Activated effector memory CD4-positive, alpha-beta T cell treated with Interleukin-2 at 50 U/mL for 16 hours (primary cell): ENCODE measurements at regions not wholly inside any gene's neighbourhood (a gene's known extent, or its start where the extent isn't known, plus 50 kb on each side); places are given as distances from the start of the nearest gene placed in this dataset.
"Not testable (repeated sequence)": the region's sequence is repeated elsewhere in the genome, so short reads cannot be mapped to it uniquely, and the experiment has no call there.

Experiments used
- DNase-seq: peaks from one replicate; pipeline ENCODE4 v3.0.0-alpha.2; 2020

DNA sequence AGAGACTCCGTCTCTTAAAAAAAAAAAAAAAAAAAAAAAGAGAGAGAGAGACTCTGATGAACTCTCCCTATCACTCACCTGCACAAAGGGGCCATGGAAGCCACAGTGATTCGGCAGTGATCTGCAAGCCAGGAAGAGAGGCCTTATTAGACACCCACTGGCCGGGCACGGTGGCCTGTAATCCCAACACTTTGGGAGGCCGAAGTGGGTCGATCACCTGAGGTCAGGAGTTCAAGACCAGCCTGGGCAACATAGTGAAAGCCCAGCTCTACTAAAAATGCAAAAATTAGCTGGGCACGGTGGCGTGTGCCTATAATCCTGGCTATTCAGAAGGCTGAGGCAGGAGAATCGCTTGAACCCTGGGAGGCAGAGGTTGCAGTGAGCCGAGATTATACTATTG is 198.5 kb upstream of the WSCD1 start:
- DNase-seq, result no peak

DNA sequence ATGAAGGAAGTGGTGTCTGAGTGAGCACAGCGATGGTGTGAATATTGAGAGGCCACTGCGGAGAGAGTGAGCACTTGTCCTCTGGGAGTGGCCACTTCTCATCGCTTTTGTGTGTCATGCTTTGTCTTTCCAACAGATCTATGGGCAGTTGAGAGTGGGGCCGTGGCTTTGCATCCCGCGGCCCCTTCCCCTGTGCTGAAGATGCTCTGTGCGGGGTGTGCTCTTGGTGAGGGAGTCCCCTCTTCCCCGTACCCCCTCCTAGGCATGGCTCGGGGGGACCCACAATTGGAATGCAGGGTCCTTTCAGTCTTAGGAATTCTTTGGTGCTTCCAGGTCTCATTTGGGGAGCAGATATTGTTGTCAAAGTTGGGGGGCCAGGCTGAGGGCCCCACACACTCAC is 197.3 kb upstream of the WSCD1 start:
- DNase-seq, result no peak

DNA sequence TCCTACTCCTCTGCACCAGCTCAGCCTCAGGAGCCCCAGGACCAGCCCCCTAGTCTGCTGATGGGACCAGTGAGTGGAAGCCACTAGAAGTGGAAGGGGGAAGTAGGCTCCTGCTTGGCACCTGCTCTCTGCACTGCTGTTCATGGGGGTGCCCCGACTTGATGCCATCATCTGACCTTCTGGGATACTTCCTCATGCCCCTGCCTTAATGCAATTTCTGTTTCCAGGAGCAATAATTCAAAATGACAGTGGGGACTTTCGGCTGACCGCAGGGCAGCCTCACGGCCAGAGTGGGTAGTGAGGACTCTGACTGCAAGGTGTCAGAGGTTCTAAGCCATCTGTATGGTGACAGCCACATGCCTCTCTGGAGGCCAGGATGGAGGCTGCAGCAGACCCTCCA is 196.4 kb upstream of the WSCD1 start:
- DNase-seq, result no peak

DNA sequence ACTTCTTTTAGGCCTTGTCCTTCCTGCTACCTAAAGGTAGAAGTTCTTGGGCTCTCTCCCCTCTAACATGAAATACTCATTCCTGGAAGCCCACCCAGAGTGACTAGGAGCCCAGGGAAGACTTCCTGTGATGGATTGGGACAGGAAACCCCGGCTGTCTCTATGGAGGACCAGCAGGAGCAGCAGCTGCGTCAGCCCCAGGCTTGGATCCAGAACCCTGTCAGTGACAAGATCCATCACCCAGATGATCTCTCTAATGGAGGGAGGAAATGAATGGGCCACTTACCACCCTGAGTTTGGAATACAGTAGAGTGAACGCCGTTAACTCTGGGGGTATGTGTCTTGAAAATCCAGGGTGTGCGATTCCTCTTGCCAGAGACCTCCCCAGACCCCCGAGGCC is 195.7 kb upstream of the WSCD1 start:
- no peak for DNase-seq

DNA sequence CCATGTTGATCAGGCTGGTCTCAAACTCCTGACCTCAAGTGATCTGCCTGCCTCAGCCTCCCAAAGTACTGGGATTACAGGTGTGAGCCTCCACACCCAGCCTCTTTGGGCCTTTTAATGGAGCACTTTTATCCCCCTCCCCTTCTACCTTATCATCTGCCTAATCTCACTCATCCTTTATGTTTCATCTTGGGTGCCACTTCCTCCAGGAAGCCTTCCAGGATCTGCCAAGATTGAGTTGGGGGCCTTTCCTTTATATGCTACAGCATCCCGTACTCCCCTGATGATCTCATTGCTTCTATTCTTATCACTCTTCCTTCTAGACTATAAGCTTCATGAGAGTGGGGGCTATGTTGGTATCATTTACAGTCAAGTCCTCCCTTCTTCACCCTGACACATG is 192.8 kb upstream of the WSCD1 start:
- DNase-seq, result no peak

DNA sequence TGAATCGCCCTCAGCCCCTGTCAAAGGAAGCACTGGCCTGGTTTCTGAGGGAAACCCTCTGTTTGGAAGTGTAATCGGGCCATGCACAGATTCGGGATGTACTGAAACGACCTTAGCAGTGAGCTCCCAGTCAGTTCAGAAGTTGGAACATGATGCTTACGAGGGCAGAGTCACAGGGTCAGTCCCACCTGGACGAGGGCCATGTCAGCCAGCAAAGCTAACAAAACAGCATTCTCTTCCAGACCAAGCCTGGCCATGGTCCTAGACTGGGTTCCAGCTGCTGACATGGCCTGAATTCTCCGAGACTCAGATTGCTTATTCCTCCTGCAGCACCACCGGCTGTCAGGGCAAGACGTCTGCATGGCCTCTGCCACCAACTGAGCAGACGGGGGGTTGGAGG is 192.2 kb upstream of the WSCD1 start:
- no peak for DNase-seq

DNA sequence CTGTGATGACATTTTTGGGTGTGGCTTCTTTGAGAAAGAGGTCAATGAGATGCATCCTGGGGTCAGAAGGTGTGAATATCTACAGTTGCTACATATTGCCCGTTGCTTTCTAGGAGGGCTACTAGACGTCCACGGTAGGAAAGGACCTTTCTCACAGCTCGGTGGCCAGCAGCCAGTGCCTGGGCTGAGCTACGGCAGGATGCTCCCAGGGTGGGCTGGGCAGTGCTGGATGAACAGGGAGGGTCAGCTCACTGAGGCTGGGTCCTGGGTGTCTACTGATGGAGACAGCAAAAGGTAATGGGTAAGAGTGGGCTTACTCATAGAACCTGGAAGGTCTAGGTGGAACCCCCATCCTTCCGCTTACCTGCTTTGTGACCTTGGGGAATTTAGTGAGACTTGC is 188.3 kb upstream of the WSCD1 start:
- DNase-seq, result no peak

DNA sequence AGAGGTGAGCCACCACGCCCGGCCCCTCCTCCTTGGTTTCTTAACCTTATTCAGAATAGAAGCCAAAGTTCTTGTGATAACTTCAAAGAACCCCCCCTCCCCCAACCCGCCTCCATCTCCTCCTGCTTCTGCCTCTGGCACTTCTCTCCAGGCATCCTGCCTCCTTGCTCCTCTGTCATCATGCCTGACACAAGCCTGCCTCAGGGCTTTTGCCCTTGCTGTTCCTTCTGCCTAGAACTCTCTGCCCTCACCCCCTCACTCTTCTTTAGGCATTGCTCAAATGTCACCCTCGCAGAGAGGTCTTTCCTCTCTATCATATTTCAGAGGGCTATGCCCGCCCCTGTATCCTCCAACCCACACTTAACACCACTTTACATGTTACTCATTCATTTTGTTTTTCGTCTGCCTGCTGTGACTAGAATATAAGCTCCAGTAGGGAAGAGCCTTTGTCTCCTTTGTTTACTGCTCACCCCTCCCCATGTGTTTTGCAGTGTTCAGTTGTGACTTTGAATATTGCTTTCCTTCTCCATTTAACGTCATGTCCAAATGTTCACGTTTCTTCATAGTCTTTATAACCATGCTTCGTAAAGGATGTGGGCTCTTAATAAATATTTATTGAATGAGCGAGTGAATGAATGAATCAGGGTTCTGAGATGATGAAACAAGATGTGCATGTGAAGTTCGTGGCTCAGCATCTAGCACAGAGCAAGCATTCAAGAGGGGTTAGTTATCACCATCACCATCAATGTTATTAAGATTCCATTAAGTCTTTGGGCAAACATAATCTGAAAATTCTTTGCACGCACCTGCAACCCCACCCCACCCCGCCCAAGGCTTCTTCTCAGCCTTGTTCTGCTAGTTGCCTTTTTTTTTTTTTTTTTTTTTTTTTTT is 186.2 kb upstream of the WSCD1 start:
- no peak for DNase-seq

DNA sequence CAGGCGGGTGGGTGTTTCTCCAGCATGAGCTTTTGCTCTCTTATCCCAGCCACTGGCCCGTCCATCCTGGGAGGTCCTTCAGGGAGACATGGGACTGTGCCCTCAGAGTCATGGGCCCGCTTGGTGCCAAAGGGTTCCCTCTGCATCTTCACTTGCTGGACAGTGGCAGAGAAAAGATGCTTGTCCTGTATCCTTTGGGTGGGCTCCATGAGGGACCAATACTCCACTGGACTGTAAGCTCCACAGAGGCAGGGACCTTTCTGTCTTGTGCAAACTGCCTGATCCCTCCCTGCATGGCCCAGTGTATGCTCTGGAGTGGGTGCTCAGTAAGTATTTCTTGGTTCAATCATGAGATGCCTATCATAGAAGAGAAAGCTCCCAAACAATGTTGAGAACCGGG is 184.8 kb upstream of the WSCD1 start:
- DNase-seq, result no peak

DNA sequence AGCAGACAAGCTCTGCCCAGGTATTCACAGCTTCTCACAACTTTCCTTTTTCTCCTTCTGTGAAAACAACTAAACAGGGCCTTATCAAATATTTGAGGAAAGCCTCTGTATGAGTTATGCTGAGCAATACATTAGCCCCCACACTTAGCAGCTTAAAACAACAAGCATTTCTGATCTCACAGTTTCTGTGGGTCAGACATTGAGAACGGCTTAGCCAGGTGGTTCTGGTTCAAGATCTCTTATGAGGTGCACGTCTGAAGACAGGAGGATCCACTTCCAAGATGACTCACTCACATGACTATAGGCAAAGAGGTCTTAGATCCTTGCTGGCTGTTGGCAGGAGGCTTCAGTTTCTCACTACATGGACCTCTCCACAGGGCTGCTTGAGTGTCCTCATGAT is 181.4 kb upstream of the WSCD1 start:
- DNase-seq, result no peak

DNA sequence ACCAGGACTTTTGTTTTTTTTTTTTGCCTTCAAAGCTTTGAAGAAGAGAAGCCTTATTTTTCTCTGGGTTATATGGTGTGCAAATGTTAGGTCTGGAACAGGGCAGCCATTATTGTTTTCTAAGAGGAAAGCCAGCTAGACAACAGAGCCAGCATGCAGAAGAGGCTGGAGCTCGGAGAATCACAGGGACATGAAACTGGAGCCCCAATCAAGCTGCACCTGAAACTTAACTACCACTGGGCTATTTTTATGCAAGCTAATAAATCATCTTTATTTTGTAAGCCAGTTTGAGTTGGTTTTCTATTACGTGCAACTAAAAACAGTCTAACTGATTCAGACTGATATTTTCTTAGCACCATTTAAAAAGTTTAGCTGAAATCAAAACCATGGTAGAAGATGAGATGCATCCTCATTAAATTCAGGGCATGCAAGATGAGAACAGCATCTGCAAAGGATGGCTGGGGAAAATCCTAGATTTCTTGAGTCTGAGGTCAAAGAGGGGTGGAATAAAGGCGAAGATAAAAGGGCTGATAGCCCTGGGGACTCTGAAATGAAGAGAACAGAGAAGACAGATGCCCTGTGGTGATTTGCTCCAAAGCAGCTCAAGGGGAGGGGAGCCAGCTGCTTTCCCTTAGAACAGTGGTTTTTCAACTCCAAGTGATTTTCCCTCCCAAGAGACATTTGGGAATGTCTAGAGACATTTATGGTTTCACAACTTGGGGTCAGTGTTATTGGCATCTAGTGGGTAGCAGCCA is 177.1 kb upstream of the WSCD1 start:
- no peak for DNase-seq

DNA sequence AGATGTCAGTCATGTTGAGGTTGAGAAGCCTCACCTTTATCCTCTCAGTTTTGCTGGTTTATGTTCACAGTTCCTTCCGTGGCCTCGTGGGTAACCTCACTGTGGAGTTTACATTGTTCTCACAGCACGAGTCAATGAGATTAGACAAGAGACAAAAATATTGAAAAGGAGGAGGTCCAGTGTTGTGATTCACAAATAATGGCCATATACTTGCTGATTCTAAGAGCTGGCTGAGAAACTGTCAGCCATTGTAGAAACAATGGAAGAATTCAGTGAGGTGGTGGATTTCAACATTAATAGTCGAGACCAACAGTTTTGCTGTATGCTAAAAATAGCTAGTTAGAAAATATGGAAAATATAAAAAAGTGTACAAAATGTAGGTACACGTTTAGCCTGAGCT is 176.4 kb upstream of the WSCD1 start:
- no peak for DNase-seq

DNA sequence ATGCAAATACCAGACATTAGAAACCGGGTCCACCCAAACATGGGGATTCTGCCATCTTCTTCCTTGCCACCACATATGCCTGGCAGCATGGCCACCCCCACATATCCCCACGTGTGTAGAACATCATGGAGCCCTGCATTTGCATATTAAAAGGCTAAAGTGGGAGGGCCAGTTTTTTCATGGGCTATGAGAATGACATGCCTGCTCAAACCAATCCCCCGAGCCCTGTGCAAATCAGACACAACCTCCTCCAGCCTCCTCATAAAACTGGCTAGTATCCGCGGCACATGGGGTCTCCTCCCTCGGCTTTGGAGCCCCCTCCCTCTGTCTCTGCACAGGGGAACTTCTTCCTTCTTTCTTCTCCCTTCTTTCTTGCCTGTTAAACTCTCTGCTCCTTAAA is 174.9 kb upstream of the WSCD1 start:
- DNase-seq, result no peak

DNA sequence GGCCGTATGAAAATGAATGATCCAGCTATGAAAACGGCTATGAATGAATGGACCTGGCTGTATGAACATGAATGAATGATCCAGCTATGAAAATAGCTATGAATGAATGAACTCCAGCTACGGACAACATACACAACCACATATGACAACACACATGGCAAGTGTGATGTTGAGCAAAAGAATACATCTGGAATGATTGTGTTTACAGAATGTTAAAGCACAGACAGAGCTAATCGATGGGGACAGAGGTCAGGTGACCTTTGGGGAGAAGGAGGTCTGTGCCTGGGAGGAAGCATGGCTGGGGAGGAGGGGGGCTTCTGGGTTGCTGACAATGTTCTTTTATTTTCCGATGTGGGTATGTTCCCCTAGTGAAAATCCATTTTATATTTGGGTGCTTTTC is 174.0 kb upstream of the WSCD1 start:
- DNase-seq, result no peak

DNA sequence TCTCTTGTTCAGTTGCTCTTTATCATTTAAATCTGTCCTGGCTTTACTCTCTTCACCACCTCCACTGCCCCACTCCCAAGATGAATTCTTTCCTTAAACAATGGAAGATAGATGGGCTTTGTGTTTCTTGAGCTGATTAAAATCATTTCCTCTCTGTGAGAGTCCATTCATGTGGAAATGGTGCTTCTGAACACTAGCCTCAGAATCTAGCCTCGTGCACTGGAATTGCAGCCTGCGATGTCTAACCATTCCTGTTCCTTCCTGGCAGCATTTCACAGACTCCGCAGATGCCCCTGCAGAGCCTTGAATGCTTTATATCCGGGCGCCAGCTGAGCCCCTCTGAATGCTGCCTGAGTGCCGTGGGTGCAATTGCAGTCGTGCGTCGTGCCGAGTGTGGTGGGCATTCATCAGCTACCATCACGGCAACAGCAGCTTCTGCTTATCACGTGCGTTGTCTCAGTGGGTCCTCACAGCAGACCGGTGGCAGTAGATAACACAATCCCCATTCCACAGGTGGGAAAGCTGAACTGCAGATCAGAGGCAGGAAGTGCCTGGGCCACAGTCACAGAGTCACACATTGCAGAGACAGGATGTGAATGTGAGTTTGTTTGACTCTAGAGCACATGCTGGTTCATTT is 172.8 kb upstream of the WSCD1 start:
- no peak for DNase-seq

DNA sequence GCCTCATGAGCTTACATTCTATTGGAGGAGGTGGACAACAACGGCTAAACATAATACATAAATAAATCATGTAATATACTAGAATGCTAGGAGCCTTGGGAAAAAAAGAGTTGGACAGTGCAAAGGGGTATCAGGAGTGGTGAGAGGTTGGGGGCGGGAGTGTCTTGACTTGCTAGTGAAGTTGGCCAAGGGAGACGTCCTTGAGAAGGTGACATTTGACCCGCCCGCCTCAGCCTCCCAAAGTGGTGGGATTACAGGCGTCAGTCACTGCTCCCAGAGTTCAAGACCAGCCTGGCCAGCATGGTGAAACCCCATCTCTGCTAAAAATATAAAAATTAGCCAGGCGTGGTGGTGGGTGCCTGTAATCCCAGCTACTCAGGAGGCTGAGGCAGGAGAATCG is 172.2 kb upstream of the WSCD1 start:
- not testable (repeated sequence) for DNase-seq

DNA sequence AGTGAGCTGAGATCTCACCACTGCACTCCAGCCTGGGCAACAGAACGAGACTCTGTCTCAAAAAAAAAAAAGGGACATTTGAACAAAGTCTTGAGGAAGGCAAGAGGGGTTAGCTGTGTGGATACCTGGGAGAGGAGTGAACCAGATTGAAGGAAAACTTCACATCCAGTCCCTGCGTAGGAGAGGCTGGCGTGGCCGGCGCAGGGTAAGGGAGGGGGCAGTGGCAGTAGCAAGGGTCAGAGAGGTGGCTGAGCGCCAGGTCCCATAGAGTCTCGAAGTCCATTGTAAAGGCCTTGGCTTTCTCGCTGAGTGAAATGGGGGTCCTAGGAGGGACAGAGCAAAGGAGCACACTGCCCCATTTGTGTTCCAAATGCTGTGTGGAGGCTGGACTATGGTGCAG is 171.8 kb upstream of the WSCD1 start:
- DNase-seq, result no peak

DNA sequence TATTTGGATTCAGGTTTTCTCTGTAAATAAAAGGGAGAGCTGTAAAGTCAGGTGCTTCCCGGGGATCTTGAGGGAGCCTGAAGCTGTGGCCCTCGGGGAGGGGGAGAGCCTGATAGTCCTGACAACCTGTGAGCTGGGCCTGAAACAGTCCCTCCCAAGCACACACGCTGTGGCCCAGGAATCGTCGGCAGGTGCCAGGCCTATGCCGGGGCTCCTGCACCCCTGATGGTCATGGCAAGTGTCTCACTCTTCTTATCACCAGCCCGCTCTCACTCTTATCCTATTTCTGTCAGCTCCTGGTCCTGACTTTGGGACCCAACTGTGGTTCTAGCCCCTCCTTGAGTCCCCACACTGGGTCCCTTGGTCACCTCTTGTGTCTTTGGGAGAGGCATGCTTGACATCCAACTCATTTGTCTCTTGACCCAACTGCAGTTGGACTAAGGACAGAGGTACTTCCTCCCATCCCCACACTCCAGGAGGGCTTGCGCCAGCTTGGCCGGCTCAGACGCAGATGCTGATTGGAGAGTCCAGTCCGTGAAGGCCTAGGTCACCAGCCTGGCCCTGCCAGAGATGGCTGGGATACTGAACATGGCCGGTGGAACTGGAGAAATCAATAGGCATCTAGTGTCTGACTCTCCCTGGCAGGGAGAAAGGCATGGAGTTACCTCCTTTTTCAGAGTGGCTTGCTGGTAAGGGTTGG is 170.5 kb upstream of the WSCD1 start:
- DNase-seq, result no peak

DNA sequence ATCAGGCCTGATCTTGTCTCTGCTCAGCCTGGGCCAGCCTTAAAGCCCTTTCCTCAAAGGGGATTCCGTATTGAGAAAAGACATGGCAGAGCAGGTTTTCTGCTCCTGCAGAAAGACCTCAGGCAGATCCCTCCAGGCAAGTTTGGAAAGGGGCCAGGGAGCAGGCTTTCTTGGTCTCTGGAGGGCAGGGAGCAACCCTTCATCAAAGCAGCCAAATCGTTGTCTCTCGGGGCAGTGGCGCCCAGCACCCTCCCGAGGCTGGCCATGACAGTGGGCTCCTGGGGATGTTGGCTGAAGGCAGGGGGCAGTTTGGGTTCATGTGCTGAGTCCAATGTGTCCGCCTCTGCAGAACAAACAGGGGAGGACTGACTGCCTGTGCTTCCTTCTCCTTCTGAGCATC is 168.4 kb upstream of the WSCD1 start:
- no peak for DNase-seq

DNA sequence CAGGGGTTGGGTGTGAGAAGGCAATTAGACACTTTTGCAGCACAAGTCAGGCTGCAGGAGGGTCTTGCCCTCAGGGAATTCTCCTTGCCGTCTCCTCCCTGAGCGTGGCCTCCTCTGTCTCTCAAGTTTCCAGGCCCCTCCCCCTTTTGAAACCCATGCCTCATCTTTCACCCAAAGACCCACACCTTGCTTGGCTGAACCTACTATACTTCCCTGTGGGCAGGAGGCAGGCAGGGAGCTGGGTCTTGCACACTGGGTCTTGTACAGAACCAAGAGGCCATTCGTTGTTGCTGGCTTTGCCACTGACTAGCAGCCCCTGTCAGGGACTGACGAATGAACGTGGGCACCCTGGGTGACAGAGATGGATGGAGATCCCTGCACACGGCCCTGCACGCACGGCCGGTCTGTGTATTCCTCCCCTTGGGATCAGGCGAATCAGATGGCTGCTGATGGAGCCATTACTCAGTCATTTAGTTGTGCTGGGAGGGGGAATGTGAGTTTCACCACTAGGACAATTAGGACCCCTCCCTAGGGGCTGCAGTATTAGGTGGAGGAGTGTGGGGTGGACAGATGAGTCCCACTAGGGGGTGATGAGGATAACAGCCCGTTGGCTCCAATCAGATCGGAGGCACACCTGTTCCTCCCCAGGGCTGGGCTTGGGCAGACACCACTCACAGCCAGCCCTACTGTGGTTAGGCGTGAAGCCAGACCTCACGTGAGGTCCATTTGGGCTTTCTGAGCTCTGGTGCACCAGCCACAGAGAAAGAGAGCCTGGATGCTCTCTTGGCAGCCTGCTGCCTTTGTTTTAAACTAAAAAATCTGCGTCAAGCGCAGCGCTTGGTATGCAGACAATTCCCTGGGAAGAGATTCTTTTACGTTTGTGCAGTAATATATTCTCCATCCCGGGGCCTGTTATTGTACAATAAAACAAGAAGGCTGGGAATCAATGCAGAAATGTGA is 167.7 kb upstream of the WSCD1 start:
- DNase-seq, result no peak

DNA sequence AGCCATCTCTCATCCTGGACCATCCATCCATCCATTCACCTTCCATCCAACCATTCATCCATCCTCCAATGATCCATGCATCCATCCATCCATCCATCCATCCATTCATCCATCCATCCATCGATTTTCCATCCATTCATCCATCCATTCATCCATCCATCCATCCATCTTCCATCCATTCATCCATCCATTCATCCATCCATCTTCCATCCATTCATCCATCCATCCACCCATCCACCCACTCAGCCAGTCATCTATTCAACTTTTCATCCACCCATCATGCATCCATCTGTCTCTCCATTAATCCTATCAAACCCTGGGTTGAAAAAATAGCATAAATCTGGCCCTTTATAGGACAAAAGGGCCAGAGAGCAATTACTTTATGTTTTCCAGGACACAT is 158.3 kb upstream of the WSCD1 start:
- DNase-seq, result no peak

DNA sequence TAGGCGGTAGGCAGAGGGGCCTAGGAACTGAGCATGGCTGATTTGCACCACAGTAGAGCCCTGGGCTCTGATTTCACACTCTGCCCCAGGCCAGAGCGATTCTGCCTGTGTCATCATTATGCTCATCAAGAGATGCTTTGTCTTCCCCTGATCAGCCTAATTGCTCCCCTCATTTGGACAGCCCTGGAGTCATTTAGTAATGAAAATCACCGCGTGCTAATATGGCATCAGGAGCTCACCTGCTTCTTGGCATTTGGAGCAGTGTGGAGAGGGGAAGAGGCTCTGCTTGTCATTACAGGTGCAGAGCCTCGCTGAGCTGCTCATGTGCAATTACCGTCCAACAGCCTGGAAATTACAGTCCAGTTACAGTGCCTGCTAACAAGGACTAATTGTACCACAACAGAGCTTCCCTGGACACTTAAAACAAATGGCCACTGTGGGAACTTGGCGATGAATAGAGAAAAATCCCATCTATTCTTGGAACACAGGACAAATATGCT is 157.1 kb upstream of the WSCD1 start:
- no peak for DNase-seq
